IMR-90 (cell line): ENCODE measurements at regions not wholly inside any gene's neighbourhood (a gene's known extent, or its start where the extent isn't known, plus 50 kb on each side); places are given as distances from the start of the nearest gene placed in this dataset.

Source experiments
- ATAC-seq: fragments of 200-7000 bp; cut with Tn5 transposase; 2 replicates; pipeline ENCODE4 v1.9.1; 2020; ENCODE audit warnings: low read depth, mild to moderate bottlenecking, moderate library complexity
- BruUV-seq: library from RNA; stranded (reverse); fragments of 400-500 nt; replicated peaks from 2 replicates; lab custom pipeline; 2021; lab: Mats Ljungman, UMichigan
- CTCF ChIA-PET: fragments of 300-600 bp; formaldehyde crosslinking; extraction: SDS; loops from one replicate; lab custom pipeline; 2021; ENCODE audit warnings: antibody characterized with exemption; lab: Yijun Ruan, JAX
- POLR2A ChIA-PET: fragments of 300-600 bp; sonication (Branson Sonifier 250); formaldehyde crosslinking; loops from one replicate; lab custom pipeline; 2022; ENCODE audit warnings: antibody characterized with exemption; ENCODE audit not compliant: unreplicated experiment; lab: Charles Lee
- DNase-seq: peaks from one replicate; pipeline ENCODE4 v3.0.0; 2013
- H2AFZ ChIP-seq: replicated peaks from 2 replicates; pipeline ENCODE3; 2013; ENCODE audit warnings: low read length, mild to moderate bottlenecking; ENCODE audit not compliant: poor library complexity
- H2AK5ac ChIP-seq: 2 replicates; pipeline ENCODE4 v1.6.1; 2013; ENCODE audit warnings: low read depth, low read length, inconsistent platforms
- H2AK9ac ChIP-seq: replicated peaks from 2 replicates; pipeline ENCODE3; 2013; ENCODE audit warnings: mild to moderate bottlenecking, low read depth, low read length, moderate library complexity; ENCODE audit not compliant: poor library complexity
- H2BK120ac ChIP-seq: 2 replicates; pipeline ENCODE4 v1.6.1; 2013; ENCODE audit warnings: low read depth, low read length, inconsistent platforms
- H2BK15ac ChIP-seq: 3 replicates; pipeline ENCODE4 v1.6.1; 2013; ENCODE audit warnings: low read depth, low read length, inconsistent platforms
- H2BK20ac ChIP-seq: 2 replicates; pipeline ENCODE4 v1.6.1; 2013; ENCODE audit warnings: low read depth, mild to moderate bottlenecking, inconsistent platforms, low read length, moderate library complexity
- H2BK5ac ChIP-seq: 2 replicates; pipeline ENCODE4 v1.6.1; 2013; ENCODE audit warnings: mild to moderate bottlenecking, low read depth, low read length, inconsistent platforms; ENCODE audit not compliant: poor library complexity, severe bottlenecking
- H3K14ac ChIP-seq: replicated peaks from 2 replicates; pipeline ENCODE4 v1.6.1; 2013; ENCODE audit warnings: low read depth, low read length, inconsistent platforms
- H3K18ac ChIP-seq: 2 replicates; pipeline ENCODE4 v1.6.1; 2013; ENCODE audit warnings: low read depth, low read length, control low read depth
- H3K23ac ChIP-seq: 2 replicates; pipeline ENCODE4 v1.6.1; 2013; ENCODE audit warnings: low read depth, low read length, inconsistent platforms
- H3K27ac ChIP-seq: 2 replicates; pipeline ENCODE4 v1.5.1; 2013; ENCODE audit warnings: mild to moderate bottlenecking, control low read depth, low read length; ENCODE audit not compliant: insufficient read depth
- H3K27me3 ChIP-seq: 2 replicates; pipeline ENCODE4 v1.6.1; 2013; ENCODE audit warnings: low read length; ENCODE audit not compliant: control insufficient read depth, insufficient read depth
- H3K36me3 ChIP-seq: 2 replicates; pipeline ENCODE4 v1.6.1; 2013; ENCODE audit warnings: low read length, mixed read lengths; ENCODE audit not compliant: control insufficient read depth, insufficient read depth
- H3K4ac ChIP-seq: 2 replicates; pipeline ENCODE4 v1.6.1; 2013; ENCODE audit warnings: low read depth, low read length, inconsistent platforms
- H3K4me1 ChIP-seq: 2 replicates; pipeline ENCODE4 v1.6.1; 2013; ENCODE audit warnings: low read length, mixed read lengths; ENCODE audit not compliant: control insufficient read depth, insufficient read depth
- H3K4me2 ChIP-seq: 2 replicates; pipeline ENCODE4 v1.6.1; 2013; ENCODE audit warnings: low read depth, mild to moderate bottlenecking, control low read depth, low read length, moderate library complexity
- H3K4me3 ChIP-seq: 2 replicates; pipeline ENCODE4 v1.5.1; 2013; ENCODE audit warnings: low read depth, mild to moderate bottlenecking, control low read depth, low read length, moderate library complexity; ENCODE audit not compliant: insufficient read depth
- H3K56ac ChIP-seq: 2 replicates; pipeline ENCODE4 v1.6.1; 2013; ENCODE audit warnings: low read length, inconsistent platforms; ENCODE audit not compliant: insufficient read depth; ENCODE audit errors: extremely low read depth
- H3K79me1 ChIP-seq, 2 experiments: 2 replicates each; pipeline ENCODE4 v1.6.1; 2013; ENCODE audit warnings: low read length in 2 of 2, inconsistent platforms in 1 of 2, low read depth in 1 of 2
- H3K9ac ChIP-seq: 2 replicates; pipeline ENCODE4 v1.6.1; 2013; ENCODE audit warnings: low read depth, low read length, control low read depth
- H3K9me1 ChIP-seq: 2 replicates; pipeline ENCODE4 v1.6.1; 2013; ENCODE audit warnings: low read length, inconsistent platforms; ENCODE audit not compliant: insufficient read depth
- H3K9me3 ChIP-seq: 2 replicates; pipeline ENCODE4 v1.6.1; 2013; ENCODE audit warnings: low read length; ENCODE audit not compliant: control insufficient read depth, insufficient read depth
- H4K20me1 ChIP-seq: 2 replicates; pipeline ENCODE4 v1.6.1; 2013; ENCODE audit warnings: low read length, inconsistent platforms; ENCODE audit not compliant: insufficient read depth
- H4K5ac ChIP-seq: 2 replicates; pipeline ENCODE4 v1.6.1; 2013; ENCODE audit warnings: mild to moderate bottlenecking, low read depth, low read length, control low read depth
- H4K8ac ChIP-seq, 2 experiments: 2 replicates each; pipeline ENCODE4 v1.6.1; 2013; ENCODE audit warnings: low read depth in 2 of 2, low read length in 2 of 2, control low read depth in 1 of 2, inconsistent platforms in 1 of 2
- H4K91ac ChIP-seq: 2 replicates; pipeline ENCODE4 v1.6.1; 2013; ENCODE audit warnings: low read depth, low read length, inconsistent platforms; ENCODE audit not compliant: insufficient read depth
- BHLHE40 ChIP-seq: fragments of 150-350 bp; IDR thresholded peaks from 2 replicates; pipeline ENCODE4 v1.6.1; 2016; ENCODE audit warnings: mild to moderate bottlenecking, low read depth, low read length
- CEBPB ChIP-seq: IDR thresholded peaks from 2 replicates; pipeline ENCODE4 v1.6.1; 2012; ENCODE audit warnings: low read depth, low read length, improper control_type of control experiment
- CHD1 ChIP-seq: IDR thresholded peaks from 2 replicates; pipeline ENCODE4 v1.6.1; 2012; ENCODE audit warnings: low read depth, low read length, improper control_type of control experiment
- CTCF ChIP-seq: conservative IDR thresholded peaks from 2 replicates; pipeline ENCODE4 v1.5.1; 2012; ENCODE audit warnings: mild to moderate bottlenecking, low read depth, low read length, improper control_type of control experiment
- ELK1 ChIP-seq: fragments of 150-350 bp; IDR thresholded peaks from 2 replicates; pipeline ENCODE4 v1.6.1; 2016; ENCODE audit warnings: low read depth, mild to moderate bottlenecking, low read length, moderate library complexity, borderline replicate concordance
- FOS ChIP-seq: fragments of 150-350 bp; IDR thresholded peaks from 2 replicates; pipeline ENCODE4 v1.6.1; 2016; ENCODE audit warnings: low read depth, low read length
- MAFK ChIP-seq: IDR thresholded peaks from 2 replicates; pipeline ENCODE4 v1.6.1; 2012; ENCODE audit warnings: low read depth, low read length, improper control_type of control experiment
- MAZ ChIP-seq: IDR thresholded peaks from 2 replicates; pipeline ENCODE4 v1.6.1; 2012; ENCODE audit warnings: low read depth, mild to moderate bottlenecking, low read length, improper control_type of control experiment, moderate library complexity, borderline replicate concordance
- MXI1 ChIP-seq: IDR thresholded peaks from 2 replicates; pipeline ENCODE4 v1.6.1; 2012; ENCODE audit warnings: low read depth, mild to moderate bottlenecking, low read length, moderate library complexity, borderline replicate concordance
- NFE2L2 ChIP-seq: fragments of 150-350 bp; IDR thresholded peaks from 2 replicates; pipeline ENCODE4 v1.6.1; 2016; ENCODE audit warnings: low read depth, mild to moderate bottlenecking, low read length
- POLR2A ChIP-seq: IDR thresholded peaks from 2 replicates; pipeline ENCODE4 v1.6.1; 2012; ENCODE audit warnings: mild to moderate bottlenecking, low read depth, low read length
- RAD21 ChIP-seq: IDR thresholded peaks from 2 replicates; pipeline ENCODE4 v1.6.1; 2012; ENCODE audit warnings: low read length, improper control_type of control experiment
- RCOR1 ChIP-seq: IDR thresholded peaks from 2 replicates; pipeline ENCODE4 v1.6.1; 2012; ENCODE audit warnings: mild to moderate bottlenecking, low read length, improper control_type of control experiment; ENCODE audit not compliant: insufficient replicate concordance
- RFX5 ChIP-seq: IDR thresholded peaks from 2 replicates; pipeline ENCODE4 v1.8.0; 2012; ENCODE audit warnings: low read depth, mild to moderate bottlenecking, low read length, moderate library complexity
- SMC3 ChIP-seq: fragments of 150-350 bp; IDR thresholded peaks from 2 replicates; pipeline ENCODE4 v1.6.1; 2016; ENCODE audit warnings: low read depth, mild to moderate bottlenecking, antibody characterized with exemption, low read length, moderate library complexity
- WGBS, 2 experiments: methylation state at CpG; one replicate each; pipeline versions ENCODE4 v1.1.5 to v1.1.7; 2013; ENCODE audit warnings: missing lambda C conversion rate in 2 of 2; ENCODE audit not compliant: insufficient read length in 1 of 2; ENCODE audit errors: extremely low coverage in 2 of 2; 5-methylcytosine and 5-hydroxymethylcytosine counted together
- dilution Hi-C: fragments of 300-500 bp; cut with HindIII; formaldehyde crosslinking; loops from one replicate; pipeline ENCODE4 v1.14.3; 2018; ENCODE audit warnings: low sequenced_read_pairs; ENCODE audit not compliant: unreplicated experiment
- in situ Hi-C: fragments of 300-500 bp; cut with MboI; formaldehyde crosslinking; loops from 3 replicates; pipeline ENCODE4 v1.14.3; 2019; ENCODE audit warnings: low sequenced_read_pairs, inconsistent platforms, mixed read lengths
- intact Hi-C: fragments of 100-400 bp; cut with micrococcal nuclease; formaldehyde crosslinking; loops from 2 replicates; pipeline ENCODE4 v1.10.0; 2022

GRCh38 chr2:236879416-236879963, 206.2 kb upstream of the COPS8 start:
- Histone ChIP-seq H3K23ac (no peak overlapping the region), H3K14ac (no peak overlapping the region), H2AFZ (no peak overlapping the region), H2BK120ac (no peak overlapping the region), H3K27ac (no peak overlapping the region), H3K4me3 (no peak overlapping the region), H3K9me3 (no peaks in the 10 kb centered on the region), H4K91ac (no peak overlapping the region), H3K4me2 (no peak overlapping the region), H4K5ac (no peak overlapping the region), H2BK15ac (no peak overlapping the region), H3K18ac (no peak overlapping the region), H3K9ac (no peak overlapping the region), H3K36me3 (no peaks in the 10 kb centered on the region), H2BK20ac (no peak overlapping the region), H3K79me1 (no peaks in the 10 kb centered on the region), H4K20me1 (no peaks in the 10 kb centered on the region), H4K8ac (no peak overlapping the region), H3K4me1 (no peaks in the 10 kb centered on the region), H2BK5ac (no peak overlapping the region), H3K27me3 (no peaks in the 10 kb centered on the region; the same call in none of the 2 replicates), H2AK5ac (no peak overlapping the region), H3K9me1 (no peaks in the 10 kb centered on the region), H3K4ac (no peak overlapping the region), H3K56ac (no peak overlapping the region), H2AK9ac (no peak overlapping the region)
- intact Hi-C loops (no loop called here), in situ Hi-C loops (no loop called here), dilution Hi-C loops (no loop called here)
- no peak for ATAC-seq
- ChIA-PET POLR2A (no interaction called here), CTCF (no interaction called here)
- BruUV-seq, result no TSS peak
- no CpG with 5 or more reads among the region's 3 CpGs for WGBS, 2 experiments
- DNase-seq, result no peak
- TF ChIP-seq POLR2A, result no peak
- TF ChIP-seq CEBPB, result no peak
- TF ChIP-seq MXI1, result no peak
- no peak for TF ChIP-seq CHD1
- no peak for TF ChIP-seq NFE2L2
- no peak for TF ChIP-seq MAZ
- TF ChIP-seq CTCF, result no peak
- no peak for TF ChIP-seq RFX5
- no peak for TF ChIP-seq MAFK
- TF ChIP-seq SMC3, result no peak
- TF ChIP-seq BHLHE40, result no peak
- no peak for TF ChIP-seq RCOR1
- TF ChIP-seq ELK1, result no peak
- no peak for TF ChIP-seq FOS
- no peak for TF ChIP-seq RAD21
